ENCODE measurements at regions not wholly inside any gene's neighbourhood (a gene's known extent, or its start where the extent isn't known, plus 50 kb on each side); places are given as distances from the start of the nearest gene placed in this dataset.

DNA sequence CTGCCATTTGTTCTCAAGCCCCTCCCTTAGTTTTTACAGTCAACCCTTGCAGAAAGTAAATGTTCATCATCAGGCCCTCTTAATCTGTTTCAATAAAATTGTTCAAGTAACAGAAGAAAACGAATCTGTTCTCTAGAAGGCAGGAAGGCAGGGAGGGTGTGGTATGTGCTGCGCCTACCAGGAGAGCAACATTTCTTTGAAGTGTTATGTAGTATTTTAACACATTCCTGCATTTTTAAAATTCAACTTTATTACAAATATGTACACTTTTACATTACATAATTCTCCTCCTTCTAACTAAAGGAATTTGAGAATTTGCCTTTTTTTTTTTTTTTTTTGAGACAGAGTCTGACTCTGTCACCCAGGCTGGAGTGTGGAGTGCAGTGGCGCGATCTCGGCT, 657.8 kb downstream of the MCTP2 start:
- no peak for TF ChIP-seq POLR2A (IDR thresholded peaks at IDR 0.05)
- TF ChIP-seq, protein P1, sequence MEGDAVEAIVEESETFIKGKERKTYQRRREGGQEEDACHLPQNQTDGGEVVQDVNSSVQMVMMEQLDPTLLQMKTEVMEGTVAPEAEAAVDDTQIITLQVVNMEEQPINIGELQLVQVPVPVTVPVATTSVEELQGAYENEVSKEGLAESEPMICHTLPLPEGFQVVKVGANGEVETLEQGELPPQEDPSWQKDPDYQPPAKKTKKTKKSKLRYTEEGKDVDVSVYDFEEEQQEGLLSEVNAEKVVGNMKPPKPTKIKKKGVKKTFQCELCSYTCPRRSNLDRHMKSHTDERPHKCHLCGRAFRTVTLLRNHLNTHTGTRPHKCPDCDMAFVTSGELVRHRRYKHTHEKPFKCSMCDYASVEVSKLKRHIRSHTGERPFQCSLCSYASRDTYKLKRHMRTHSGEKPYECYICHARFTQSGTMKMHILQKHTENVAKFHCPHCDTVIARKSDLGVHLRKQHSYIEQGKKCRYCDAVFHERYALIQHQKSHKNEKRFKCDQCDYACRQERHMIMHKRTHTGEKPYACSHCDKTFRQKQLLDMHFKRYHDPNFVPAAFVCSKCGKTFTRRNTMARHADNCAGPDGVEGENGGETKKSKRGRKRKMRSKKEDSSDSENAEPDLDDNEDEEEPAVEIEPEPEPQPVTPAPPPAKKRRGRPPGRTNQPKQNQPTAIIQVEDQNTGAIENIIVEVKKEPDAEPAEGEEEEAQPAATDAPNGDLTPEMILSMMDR (IDR thresholded peaks at IDR 0.05): no peak

All from body of pancreas (tissue), 4 donors.